Frontal cortex (tissue), 3 donors: ENCODE measurements at regions not wholly inside any gene's neighbourhood (a gene's known extent, or its start where the extent isn't known, plus 50 kb on each side); places are given as distances from the start of the nearest gene placed in this dataset.

ENCODE experiments used
- DNase-seq, 2 donors: peaks; one replicate each; pipeline ENCODE4 v3.0.0; 2012; ENCODE audit warnings: low spot score in 2 of 2
- FAIRE-seq: peaks from 2 replicates; lab custom pipeline; 2012; peaks lifted over from hg19 to GRCh38; lab: Jason Lieb, UNC
- donor health status: control.
- donor health status: control.
- donor health status: control.

DNA sequence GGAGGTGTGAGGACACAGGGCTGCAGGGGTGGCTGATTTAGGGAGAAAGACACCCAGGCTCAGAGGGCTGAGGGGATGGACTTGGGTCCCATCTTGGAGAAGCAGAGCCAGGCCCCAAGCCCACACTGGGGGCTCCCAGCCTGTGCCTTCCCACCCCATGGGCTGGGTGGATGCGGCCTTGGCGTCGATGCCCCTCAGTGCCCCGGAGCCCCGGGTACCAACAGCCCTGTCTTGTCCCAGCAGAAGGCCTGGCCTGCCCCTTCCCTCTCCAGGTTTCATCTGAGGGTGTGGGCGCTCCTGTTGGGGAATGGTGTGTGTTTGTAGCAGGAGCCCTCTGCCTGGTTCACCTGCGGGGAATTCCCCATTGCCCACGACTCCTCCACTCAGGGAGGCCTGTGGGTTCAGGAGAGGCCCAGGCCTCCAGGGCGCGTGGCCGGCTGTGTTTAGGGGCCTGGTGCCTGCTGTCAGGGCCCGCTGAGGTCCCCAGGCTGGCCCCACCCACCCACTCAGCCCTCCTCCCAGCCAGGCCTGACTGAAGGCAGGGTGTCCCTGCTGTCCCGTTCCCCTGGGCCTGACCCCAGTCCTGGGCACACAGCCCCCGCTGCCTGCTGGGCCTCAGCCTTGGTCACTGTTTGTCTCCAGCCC lies 51.1 kb upstream of the BEGAIN start:
- FAIRE-seq: no peak
- no peak for DNase-seq

DNA sequence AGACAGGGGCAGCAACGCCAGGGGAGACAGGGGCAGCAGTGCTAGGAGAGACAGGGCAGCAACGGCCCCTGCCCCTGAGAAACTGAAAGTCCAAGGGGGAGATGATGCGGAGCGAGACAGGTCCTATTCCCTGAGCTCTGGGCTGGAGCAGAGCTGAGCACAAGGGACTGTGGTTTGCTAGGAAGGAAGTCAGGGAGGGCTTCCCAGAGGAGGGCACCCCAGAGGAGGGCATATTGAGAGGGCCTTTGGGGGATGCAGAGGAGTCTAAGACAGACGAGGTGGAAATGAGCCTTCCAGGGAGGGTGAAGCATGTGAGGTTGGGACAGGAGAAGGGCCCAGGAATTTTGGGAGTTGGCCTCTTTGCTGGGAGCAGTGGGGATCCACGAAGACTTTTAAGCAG lies 52.1 kb upstream of the BEGAIN start:
- DNase-seq (no peak), FAIRE-seq (no peak)

DNA sequence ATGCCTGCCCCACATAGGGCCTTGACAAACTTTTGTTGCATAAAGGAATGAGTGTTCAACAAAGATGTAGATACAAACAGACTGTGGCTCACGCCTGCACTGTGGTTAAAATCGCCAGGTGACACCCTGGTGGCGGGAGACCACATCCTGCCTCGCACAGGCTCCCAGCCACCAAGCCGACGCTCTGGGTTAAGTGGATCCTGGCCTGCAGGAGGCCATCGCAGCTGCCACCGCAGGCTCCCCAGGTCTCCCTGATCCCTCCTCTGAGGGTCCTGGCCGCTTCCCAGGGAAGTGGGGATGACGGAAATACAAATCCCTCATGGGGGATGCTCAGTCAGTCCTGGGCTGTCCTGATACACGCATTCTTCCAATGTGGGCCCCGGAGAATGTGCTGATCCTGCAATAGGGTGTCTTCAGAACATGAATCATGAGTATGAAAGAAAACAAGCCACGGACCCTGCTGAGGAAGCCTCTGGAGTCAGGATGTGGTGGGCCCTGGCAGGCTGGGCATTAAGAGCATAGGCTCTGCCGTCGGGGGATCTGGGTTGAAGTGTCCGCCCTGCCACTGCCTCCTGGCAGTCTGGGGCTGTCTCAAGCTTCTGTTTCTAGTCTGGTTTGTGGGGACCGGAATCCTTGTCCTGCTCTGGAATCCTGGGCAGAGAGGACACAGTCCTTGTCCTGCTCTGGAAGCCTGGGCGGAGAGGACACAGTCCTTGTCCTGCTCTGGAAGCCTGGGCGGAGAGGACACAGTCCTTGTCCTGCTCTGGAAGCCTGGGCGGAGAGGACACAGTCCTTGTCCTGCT lies 53.5 kb upstream of the BEGAIN start:
- no peak for DNase-seq
- no peak for FAIRE-seq

- DNase-seq (no peak), FAIRE-seq (no peak)
These were observed 54.1 kb upstream of the BEGAIN start for GRCh38 chr14:100641274-100641860.

GRCh38 chr14:100643426-100643825 lies 56.2 kb upstream of the BEGAIN start:
- no peak for FAIRE-seq
- DNase-seq: no peak

DNA sequence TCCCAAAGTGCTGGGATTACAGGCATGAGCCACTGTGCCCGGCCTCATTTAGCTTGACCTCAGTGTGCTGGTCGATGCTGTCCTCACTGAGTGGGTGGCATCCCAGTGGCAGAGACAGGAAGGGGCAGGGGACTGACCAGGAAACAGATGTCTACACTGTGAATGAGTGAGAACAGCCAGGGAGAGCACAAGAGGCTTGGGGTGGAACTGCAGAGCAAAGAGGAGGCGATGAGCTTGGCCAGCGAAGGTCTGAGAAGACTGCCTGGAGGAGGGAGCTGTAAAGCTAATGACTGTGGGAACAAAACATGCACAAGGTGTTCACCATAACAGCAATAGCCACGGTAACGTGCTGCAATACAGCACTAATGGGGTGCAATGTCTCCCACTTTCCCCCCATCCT lies 57.2 kb upstream of the BEGAIN start:
- FAIRE-seq: no peak

DNA sequence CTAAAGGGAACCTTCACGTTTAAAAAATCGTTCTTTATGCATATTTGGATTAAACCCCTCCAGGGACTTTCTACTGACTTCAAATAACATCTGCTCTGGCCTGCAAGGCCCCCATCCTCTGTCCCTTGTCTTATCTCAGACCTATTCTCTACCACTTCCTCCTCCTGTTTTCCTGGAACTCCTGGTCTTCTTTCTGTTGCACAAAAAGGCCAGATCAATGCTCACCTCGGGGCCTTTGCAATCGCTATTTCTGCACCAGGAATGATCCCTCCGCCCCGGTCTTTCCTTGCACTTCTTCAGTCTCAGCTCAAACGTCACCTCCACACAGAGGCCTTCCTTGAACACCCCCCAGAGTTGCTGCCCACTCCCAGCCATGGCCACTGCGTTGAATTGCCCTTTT lies 57.6 kb upstream of the BEGAIN start:
- DNase-seq (no peak), FAIRE-seq (no peak)

More for the DNA sequence above, 57.2 kb upstream of the BEGAIN start:
- no peak for DNase-seq

DNA sequence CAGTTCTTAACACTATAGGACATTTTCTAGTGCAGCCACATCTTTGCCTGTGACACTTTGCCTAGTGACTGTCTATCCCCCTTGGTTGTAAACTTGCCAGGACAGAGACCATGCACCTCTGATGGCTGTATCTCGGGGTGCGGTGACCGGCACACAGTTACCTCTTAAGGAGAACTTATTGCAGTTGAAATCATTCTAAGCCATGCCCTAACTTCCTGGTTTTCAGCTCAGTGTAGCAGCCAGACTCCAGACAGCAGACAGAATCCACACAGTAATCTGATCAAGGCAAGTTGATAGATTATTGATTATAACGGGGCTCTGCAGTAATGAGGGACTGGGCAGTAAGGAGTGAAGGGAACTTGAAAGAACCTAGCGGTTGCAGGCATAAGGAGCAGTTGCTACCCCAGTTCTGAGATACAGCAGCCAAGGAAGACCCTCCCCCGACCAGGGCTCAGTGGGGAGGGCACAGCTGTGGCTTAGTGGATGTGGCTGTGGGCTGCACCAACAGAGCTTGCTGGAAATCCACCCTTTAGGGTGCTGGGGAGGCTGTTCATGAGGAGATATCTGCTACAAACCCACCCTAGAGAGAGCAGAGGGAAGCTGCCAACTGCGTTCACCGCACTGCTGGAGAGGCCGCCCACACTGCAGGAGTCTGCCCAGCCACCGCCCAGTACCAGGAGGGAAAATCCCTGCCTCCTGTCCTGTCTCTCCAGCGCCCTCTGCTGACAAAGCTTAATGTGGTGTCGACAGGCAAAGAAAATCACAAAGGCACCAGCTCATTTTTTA lies 58.2 kb upstream of the BEGAIN start:
- no peak for FAIRE-seq

GRCh38 chr14:100645982-100646314 lies 58.7 kb upstream of the BEGAIN start:
- DNase-seq (no peak), FAIRE-seq (no peak)

More for the DNA sequence above, 58.2 kb upstream of the BEGAIN start:
- peak; percentile 73 to 87 for DNase-seq

- DNase-seq: no peak
- FAIRE-seq: no peak
These were observed 61.4 kb upstream of the BEGAIN start for GRCh38 chr14:100648474-100649172.

- DNase-seq (no peak), FAIRE-seq (no peak)
These were observed 61.9 kb upstream of the BEGAIN start for GRCh38 chr14:100649173-100649519.

- no peak for FAIRE-seq
- no peak for DNase-seq
These were observed 64.8 kb upstream of the BEGAIN start for GRCh38 chr14:100651999-100652508.

- DNase-seq (no peak), FAIRE-seq (no peak)
These were observed 65.5 kb upstream of the BEGAIN start for GRCh38 chr14:100652744-100653143.

DNA sequence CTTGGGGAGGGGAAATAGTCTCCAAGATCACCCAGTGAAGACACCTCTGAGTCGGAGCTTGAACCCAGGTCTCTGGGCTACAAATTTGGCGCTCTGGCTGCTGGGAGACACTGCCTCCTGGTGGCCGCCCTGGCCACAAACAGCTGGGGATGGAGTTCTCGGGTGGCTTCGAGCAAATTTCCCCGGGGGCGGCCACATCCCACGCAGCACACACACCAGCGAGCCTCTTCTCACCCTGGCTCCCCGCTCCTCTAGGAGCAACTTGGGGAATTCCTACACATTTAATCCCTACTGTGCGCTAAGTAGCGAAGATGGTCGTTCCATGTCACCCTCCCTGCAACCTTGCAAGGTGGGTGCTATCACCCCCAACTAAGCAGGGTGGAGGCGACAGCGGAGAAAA lies 66.2 kb upstream of the BEGAIN start:
- no peak for FAIRE-seq
- no peak for DNase-seq

DNA sequence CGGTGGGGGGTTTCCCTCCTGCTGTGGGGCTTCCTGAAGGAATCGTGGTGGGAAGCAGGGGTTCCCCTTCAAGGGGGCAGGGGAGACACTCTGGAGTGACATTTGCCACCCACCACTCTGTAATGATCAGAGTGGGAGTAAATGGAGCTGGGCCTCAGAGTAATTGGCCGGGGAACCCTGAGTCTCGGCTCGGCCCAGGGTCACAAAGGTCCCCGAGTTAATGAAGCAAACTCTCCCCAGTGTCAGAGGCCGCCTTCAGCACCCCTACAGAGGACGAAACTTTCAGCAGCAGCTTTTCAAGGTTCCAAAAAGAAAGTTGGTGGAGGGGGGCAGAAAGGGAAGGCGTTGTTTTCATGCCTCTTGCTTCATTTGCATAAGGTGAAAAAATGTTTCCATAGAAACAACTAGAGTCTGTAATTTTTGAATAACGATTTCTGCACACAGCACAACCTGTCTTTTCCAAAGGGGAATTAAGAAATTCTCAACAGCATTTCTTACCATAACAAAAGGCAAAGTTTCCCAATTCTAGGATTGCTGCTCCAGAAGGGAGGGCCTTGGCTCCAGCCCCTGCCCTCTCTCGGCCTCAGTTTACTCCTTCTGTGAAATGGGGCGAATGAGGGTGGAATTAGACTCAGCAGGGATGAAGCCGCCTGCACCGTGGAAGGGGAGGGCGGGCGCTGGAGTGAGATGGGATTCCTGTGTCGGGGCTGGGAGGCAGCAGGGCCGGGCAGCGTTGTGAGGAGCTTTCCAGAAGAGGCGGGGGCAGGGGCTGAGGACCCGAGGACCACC lies 67.0 kb upstream of the BEGAIN start:
- DNase-seq (no peak), FAIRE-seq (no peak)

DNA sequence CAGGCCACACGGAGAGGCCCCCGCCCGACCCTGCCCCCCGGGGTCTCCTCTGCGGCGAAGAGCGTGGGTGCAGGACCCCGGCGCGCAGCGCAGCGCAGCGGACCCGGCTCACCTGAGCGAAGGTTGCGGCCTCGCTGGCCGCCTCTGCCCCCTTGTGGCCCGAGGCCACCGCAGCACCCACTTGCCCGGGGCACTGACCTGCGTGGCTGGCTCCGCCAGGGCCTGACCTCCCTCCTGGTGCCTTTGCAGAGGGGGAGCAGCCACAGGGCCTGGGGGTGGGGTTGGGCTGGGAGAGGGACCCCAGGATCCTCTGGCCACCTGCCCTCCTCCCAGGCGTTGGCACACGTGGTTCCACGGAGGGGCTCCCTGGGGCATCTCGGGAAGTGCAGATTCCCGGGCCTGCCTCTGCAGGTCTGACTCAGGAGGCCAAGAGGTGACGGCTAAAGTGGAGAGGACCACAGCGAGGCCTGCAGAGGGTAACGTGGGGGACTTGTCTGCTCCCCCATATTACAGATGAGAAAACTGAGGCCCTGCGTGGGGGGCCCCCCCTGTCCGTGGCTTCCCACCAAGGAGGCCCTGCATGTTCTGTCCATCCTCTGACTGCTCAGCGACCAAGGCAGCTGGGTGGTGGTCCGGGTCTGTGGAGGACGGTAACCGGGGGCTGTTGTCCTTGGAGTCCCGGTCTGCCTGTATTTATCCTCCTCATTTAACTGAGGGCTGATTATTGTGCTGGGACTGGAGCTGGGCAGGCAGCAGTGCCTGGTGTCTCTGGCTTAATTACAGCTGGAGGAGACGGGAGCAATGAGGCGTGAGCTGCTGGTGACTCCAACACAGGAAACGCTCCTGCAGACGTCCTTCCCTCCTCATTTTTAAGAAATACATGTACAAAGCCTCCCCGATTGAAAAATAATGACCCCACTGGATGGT lies 67.9 kb upstream of the BEGAIN start:
- FAIRE-seq: no peak
- peak in 1 of 2 donors; percentile 69 for DNase-seq

GRCh38 chr14:100655741-100656085 lies 68.5 kb upstream of the BEGAIN start:
- no peak for FAIRE-seq
- no peak for DNase-seq

DNA sequence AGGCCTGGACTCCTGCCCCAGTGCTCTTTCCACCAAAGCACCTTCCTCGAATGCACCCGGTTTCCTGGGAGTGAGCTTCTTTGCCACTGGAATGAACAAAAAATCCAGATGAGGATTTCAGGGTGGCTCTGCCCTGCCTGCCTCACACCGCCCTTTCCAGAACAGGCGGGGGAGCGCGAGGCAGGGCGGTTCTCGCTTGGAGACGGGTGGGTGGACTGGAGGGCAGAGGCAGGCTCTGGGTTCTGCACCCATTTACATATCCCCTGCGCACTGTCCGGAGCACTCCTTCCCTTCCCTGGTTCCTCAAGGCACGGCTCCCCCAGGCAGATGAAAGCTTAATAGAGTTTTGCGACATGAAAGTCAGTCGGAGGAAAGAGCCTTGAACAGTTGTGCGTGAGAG lies 69.7 kb upstream of the DLK1 start:
- DNase-seq: no peak
- FAIRE-seq: no peak
